Activated CD4-positive, alpha-beta T cell treated with anti-CD3 and anti-CD28 coated beads for 24 hours (primary cell): ENCODE measurements at regions not wholly inside any gene's neighbourhood (a gene's known extent, or its start where the extent isn't known, plus 50 kb on each side); places are given as distances from the start of the nearest gene placed in this dataset.

Source experiments
- DNase-seq, 2 donors: peaks; one replicate each; pipeline ENCODE4 v3.0.0-alpha.2; 2020; ENCODE audit warnings: low read depth in 2 of 2

DNA sequence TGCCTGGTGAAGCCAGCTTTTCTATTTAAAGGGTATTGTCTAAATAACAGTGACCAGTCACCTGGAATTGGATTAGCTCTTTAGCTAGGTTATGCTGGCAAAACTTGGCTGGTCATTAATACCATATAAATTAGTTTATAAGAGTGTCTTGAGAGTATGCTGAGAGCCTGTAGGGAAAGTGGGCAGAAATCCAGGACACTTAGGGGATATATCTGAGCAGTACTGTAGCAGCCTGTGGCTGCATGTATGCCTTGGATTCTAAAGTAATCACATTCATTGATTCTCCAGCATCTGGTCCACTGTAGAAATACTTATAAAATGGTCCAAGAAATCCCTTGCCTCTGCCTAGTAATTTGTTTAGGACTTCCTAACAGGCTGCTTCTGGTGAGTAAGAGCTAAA is 288.9 kb upstream of the DMAC1 start:
- DNase-seq = no peak

DNA sequence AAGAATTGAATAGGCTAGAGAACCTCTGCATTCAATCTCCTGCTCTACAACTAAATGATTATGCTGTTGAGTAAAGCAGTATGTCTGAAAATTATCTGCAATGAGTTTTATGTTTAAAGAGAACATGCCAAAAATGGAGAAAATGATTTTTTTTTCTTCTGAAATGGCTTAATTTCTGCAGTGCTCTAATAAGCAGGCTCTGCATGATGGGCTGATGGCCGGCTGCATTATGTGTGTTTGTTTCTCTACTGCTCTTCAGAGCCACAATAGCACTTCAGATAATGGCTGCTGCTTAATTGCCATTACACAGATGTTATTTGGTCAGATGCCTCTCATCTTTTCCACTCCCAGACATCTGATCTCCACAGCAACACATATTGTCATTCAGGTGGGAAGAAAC is 286.4 kb upstream of the DMAC1 start:
- DNase-seq = no peak

DNA sequence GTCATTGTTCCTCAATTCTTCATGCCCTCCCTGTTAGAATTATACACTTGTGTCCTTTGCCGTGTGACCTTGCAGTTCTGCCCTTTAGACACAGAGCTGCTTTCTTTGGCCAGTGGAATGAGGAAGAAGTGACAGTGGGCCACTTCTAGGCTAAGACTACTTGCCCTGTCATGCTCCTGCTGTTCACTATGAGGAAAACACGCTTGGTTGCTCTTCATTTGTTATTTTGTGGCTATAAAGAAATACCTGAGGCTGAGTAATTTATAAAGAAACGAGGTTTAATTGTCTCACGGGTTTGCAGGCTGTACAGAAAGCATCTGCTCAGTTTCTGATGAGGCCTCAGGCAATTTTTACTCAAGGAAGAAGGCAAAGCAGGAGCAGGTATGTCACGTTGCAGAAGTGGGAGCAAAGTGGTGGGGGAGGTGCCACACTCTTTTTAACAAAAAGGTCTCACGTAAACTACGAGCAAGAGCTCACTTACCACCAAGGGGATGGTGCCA is 279.1 kb upstream of the DMAC1 start:
- DNase-seq = no peak

DNA sequence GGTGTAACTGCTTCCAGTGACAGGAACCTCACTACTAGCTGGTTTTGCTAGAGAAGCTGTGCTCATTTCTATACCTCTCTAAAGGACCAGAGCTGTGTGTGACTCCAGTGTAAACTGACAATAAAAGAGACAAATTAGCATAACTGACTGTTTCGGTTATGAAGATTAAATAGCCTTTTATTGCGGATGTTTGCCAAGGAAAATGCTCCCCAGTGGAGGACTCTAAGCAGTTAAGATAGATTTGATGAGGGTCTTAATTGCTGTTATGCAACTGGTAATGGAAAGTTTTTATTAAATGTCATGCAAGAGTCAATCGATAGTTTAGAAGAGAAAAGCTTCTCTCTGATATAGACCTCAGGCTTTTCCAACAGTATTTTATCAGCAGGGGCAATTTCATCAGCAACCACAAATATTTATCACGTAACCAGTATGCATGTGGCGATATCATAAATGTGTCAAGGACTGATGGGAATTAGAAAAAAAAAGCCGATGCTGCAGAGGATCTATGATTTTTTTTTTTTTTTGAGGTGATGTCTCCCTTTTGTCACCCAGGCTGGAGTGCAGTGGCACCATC is 275.2 kb upstream of the DMAC1 start:
- DNase-seq = no peak

DNA sequence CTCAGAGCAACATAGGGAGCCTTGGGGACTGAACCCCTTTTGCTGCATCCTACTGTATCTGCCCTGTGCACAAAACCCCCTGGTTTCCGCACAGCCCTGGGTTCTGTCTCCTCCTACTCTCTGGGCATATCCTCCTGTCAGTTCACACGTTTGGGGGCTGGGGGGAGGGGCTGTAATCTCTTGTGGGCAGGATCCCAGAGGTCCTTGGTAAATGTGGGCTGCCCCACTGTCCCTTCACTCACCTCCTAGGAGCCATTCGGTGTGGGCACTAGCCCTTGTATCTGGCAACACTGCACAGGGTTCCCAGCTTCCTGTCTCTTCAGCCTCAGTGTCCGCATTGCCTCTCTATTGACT is 271.8 kb upstream of the DMAC1 start:
- no peak for DNase-seq

DNA sequence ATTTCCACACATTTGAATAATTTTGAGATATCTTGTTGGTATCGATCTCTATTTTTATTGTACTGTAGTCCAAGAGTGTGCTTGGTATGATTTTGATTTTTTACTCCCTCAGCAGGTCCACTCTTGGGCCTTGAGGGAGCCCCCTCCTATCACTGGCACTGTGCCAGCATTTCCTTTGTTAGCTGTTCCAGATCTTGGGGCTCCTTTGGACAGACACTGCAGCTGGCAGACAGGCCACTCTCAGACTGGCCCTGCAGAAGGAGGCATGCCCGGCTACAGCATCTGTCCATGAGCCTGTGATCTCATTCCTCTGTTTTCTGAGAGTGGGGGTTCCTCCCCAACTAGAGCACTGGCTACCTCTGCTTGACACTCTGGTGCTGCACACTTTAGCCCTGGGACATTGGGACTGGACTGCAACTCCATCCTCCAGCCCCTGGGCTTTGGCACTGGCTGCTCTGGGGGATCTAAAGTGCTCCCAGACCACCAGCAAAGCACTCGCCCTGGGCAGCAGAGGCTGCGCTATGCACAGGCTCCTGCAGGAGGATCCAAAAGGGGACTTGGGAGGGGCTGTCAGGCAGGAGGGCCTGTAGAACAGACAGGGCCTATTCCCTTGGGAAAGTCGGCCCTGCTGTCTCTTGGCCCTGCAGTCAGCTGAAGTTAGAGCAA is 271.3 kb upstream of the DMAC1 start:
- no peak for DNase-seq

DNA sequence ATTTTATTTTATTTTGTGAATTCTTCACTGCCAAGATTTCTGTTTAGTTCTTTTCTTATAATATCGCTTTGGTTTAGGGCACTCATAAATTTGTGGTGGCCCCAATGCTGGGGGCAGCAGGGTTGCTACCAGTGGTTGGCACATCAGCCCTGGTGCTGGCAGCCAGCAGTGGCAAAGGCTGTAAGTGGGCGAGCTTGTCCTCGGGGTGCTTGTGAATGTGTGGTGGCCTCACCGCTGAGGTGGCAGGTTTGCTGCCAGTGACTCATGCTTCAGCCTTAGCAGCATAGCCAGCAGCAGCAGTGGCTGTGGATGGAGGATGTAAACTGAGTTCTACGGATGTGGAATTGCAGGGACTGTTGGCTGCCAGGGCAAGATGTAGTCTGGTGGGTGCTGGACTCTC is 262.9 kb upstream of the DMAC1 start:
- DNase-seq = no peak

DNA sequence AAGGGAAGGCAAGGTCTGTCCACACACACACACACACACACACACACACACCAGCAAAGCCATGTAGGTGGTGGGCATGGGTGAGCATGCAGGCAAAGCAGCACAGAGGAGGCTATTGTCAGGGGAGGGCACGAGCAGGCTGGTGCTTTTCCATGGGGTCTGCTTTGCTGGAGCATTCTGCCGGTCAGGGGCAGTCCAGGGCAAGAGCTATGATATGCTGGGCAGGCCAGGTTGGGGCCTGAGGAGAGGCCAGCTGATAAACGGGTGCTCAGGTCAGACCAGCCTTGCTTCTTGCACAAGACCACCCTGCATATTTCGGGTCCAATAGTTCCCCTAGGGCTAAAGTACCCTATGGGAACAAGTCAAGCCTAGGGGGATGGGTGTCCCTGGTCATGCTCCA is 253.9 kb upstream of the DMAC1 start:
- DNase-seq = no peak

DNA sequence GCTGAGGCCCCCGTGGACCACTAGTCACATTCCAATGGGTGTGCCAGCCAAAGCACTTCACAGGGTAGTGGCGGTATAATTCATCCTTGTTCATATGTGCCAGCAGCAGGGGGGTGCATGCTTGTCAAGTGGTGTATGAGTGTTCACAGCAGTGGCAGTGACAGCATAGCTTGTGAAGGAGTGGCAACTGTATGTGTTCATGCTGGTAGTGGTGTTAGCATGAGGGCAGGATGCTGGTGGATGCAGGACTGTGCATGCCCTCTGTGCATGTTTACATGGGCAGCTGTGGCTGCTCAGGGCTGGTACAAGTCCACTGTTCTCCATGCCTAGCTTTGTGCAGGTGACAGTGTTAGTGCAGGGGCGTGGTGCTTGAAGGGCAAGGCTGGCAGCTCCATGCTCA is 253.4 kb upstream of the DMAC1 start:
- no peak for DNase-seq

DNA sequence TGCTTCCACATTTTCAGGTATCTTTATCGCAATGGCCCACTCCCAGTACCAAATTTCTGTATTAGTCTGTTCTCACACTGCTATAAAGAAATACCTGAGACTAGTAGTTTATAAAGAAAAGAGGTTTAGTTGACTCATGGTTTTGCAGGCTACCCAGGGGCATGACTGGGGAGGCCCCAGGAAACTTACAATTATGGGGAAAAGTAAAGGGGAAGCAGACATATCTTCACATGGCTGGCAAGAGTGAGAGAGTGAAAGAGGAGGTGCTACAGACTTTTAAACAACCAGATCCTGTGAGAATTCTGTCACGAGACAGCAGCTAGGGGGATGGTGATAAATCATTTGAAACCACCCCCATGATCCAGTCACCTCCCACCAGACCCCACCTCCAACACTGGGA is 238.2 kb upstream of the DMAC1 start:
- DNase-seq = no peak

DNA sequence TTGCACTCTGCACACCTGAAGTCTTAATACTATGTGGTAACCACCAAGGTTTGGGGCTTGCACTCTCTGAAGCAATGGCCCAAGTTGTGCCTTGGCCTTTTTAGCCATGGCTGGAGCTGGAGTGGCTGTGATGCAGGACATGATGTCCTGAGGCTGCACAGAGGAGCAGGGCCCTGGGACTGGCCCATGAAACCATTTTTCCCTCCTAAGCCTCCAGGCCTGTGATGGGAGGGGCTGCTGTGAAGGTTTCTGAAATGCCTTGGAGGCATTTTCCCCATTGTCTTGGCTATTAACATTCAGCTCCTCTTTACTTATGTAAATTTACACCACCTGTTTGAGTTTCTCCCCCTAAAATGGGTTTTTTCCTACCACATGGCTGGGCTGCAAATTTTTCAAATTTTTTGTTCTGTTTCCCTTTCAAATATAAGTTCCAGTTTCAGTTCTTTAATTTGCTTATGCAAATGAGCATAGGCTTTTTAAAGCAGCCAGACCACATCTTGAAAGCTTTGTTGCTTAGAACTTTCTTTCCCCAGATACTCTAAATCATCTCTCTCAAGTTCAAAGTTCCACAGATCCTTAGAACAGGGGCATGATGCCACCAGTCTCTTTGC is 237.4 kb upstream of the DMAC1 start:
- DNase-seq = no peak

DNA sequence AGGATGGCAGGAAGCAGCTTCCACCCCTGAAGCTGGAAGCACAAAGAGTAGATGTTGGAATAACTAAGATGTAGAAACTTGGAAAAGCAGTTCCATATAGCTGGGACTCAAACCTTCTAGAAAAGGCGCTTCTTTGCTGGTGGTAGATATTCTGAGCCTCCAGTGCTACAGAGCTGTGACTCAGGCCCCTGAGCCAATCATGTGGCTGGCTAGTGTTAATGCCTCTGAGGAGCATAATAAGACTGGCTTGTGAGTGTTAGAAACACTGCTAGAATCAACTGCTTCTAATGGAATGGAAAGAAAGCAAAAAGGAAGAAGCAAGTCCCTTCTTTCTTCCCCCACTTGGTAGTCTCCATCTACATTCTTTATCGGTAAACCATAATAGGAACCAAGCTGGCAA is 234.2 kb upstream of the DMAC1 start:
- no peak for DNase-seq

DNA sequence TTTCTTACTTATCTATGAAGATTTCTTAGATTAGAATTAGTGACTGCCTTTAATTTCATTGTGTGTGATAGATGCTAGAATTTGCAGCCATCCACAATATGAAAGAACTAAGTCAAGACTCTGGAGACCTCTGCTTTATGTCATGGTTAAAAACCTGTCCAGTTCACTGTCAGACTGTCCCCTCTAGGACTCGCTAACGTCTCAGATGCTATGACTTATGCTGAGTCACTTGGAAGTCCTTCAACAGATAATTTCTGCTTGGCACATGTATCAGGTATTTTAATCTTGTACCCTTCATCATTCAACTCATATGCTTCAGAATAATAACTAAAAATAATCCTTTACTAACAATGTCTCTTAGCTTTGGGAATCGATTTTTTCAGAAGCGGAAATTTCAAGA is 230.5 kb upstream of the DMAC1 start:
- no peak for DNase-seq

DNA sequence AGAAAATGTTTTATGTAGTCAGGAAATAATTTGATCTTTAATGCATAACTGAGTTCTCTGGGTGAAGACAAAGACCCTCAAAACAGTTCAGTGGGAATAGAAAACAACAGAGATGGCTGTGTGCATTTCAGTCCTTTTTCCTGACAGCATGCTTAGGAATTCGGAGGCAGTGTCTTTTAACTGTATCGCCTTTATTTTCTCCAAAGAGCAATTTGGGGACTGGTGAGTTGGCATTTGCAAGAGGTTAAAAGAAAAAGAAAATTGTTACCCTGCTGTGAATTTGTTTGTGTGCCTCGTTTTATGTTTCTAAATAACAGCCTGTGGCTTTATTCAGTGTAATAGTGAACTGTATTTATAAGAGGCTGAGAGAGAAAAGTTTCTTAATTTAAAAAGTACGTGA is 227.8 kb upstream of the DMAC1 start:
- no peak for DNase-seq

DNA sequence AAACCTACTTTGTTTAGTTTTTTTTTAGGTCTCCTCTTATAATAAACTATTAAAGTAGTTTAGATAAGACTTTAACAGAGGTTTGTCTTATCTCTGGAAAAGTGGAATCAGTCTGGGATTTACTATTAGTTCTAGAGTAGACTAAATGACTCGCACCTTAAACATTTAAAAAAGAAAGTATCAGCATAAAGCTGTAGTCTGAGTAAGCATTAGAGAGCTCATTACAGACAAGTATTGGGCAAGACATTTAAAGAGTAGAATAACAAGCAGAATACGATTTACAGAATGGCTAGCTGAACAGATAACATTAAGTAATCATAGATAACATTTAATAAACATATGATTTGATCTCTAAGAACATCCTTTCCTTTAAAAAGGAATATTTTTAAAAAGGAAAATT is 226.0 kb upstream of the DMAC1 start:
- DNase-seq = no peak

DNA sequence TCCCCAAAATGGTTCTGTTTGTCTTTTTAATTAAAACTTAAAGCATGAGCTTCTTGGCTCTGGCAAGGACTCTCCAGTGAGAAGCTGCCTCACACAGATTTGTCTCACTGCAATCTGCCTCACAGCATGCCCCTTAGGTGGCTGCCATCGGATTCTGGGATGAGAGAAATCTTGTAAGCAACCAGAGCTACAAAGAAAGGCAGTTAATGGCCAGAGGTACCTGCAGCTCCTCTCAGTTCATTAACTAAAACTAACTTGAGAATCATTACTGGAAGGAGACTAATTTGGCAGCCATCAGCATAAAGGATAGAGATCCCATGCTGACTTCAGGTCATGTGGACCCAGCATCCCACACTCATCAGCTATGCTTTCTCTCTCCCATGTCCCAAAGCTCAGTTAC is 220.6 kb upstream of the DMAC1 start:
- no peak for DNase-seq

DNA sequence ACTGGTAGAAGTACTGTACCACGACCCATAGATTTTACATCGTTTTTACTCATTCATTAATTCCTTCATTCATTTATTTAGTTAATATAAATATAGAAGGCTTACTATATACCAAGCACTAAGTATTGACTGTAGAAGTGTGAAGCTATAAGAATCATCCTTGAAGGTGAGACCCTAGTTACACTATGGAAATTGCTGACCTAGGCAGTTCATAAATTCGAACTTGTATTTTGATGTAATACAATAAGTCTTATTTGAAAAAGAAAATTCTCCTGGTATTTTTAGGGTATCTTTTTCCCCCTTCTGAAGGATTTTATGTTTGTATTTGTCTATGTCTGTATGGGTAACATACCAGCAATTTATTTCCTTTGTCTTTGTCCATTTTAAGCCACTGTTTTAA is 220.1 kb upstream of the DMAC1 start:
- no peak for DNase-seq

DNA sequence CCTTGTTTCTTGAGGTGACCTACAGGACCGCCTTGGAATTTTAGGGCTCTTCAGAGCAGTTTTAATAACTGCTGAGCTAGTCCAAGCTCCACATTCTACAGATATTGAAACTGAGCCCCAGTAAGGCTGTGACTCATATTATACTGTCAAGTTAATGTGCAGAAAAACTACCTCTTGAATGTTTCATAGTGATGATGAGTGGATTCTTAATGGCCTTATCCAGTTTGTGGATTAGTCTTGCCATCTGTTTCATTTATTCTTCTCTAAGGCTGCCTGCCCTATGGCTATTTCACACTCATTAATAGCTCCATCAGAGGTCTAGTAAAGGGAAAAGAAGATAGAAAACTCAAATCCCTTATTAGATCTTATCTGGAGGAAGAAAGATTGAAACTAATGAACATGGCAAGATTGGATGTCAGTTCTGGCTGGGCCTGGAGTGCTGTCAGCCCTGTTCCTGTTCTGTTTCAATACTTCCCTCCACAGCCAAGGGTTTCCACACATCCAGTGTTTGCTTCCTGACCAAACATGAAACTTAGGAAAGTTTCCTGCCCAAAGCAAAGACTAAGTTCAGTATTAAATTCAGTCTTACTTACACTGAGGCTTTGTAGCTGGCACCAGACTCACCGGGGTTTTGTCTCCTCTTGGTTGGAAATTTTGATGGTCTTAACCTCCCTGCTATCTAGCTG is 215.6 kb upstream of the DMAC1 start:
- no peak for DNase-seq

DNA sequence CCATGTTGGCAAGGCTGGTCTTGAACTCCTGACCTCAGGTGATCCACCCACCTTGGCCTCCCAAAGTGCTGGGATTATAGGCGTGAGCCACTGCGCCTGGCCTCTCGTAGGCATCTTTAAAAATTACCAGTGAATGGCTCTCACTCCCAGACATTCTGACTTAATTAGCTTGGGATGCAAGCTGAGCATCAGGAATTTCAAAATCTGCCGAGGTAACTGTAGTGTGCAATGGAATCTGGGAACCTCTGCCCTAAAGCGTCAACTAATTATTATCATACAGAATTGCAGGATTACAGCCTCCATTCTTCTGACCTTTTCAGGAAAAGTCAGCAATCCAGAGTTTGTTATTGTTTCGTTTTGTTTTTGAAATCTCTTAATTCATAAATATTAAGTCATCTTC is 213.4 kb upstream of the DMAC1 start:
- no peak for DNase-seq

DNA sequence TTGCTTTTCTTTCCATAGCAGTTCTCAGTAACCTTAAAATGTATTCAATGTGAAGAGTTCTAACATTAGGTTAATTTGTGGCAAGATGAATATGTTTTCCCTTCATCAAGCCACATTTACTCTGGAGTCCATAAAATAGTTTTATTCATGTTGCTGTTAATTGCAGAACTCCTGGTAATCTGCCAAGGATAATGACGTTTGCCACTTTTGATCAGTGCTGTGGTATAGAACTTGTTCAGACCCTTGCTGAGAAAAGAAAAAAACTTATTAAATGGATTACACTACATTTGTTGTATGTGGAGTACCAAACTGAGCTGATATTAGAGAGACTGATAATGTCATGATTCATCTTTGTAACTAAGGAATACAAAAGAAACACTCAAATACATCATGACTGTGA is 212.4 kb upstream of the DMAC1 start:
- DNase-seq = no peak

DNA sequence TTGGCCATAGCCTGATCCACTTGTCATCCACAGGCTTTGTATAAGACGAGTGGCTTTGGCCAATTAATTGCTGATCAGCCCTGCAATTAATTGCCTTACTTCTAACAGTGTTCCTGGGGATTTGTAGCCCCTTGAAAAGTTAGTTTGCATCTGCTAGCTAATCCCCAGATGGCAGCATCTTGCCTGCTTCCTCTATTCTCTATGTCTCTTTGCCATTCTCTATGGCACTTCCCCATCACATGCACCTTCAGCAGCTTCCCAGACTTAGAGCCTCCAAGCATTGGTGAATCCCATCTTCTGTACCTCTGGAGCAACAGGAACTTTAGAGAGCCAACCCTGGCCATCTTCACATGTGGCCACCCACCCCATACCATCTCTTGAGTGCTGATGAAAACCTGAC is 197.0 kb upstream of the DMAC1 start:
- no peak for DNase-seq

DNA sequence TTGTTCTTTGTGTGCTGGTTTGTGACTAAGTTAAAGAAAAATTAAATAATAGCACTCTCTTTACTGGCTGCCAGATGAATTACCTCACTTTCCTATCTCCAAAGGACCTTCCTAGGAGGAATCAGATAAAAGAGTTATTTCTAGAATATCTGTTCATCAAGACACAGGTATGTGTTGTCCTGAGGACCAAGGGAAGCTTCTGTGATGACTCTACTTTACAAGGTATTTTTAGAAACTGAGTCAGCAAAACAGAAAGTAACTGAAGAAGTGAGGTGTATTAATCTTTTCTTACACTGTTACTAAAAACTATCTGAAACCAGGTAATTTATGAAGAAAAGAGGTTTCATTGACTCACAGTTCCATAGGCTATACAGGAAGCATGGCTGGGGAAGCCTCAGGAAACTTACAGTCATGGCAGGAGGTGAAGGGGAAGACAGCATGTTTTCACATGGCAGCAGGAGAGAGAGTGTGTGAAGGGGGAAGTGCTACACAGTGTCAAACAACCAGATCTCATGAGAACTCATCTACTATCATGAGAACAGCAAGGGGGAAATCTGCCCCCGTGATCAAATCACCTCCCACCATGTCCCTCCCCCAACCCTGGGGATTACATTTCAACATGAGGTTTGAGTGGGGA is 189.2 kb upstream of the DMAC1 start:
- DNase-seq = no peak

DNA sequence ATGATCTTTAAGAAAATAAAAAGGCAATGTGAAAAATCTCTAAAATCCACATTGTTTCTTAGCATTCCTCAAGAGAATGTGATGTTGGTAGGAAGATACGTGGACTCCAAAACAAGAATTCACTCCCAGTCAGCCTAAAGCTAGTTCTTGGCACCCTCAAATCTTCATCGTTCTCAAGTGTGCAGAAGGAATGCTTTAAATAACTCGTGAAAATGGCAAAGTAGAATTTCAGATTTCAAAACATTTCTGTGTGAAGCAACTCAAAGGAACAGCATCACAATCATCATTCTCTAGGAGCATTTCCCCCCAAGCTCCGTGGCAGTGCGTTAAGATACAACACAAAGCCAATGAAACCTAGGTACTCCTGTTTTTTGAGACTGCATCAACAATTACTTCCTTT is 185.1 kb upstream of the DMAC1 start:
- no peak for DNase-seq
